Stimulated activated CD4-positive, alpha-beta T cell treated with anti-CD3 and anti-CD28 coated beads, Interleukin-4, amount 100 ng/mL, for 24 hours (primary cell): ENCODE measurements at regions not wholly inside any gene's neighbourhood (a gene's known extent, or its start where the extent isn't known, plus 50 kb on each side); places are given as distances from the start of the nearest gene placed in this dataset.
"Not testable (repeated sequence)": the region's sequence is repeated elsewhere in the genome, so short reads cannot be mapped to it uniquely, and the experiment has no call there.

Source experiments
- DNase-seq: peaks from one replicate; pipeline ENCODE4 v3.0.0-alpha.2; 2020

GRCh38 chr11:86749821-86750401 lies 50.4 kb upstream of the PRSS23 start:
- no peak for DNase-seq

- no peak for DNase-seq
Measured at GRCh38 chr11:86749376-86749775, 51.0 kb upstream of the PRSS23 start.

GRCh38 chr11:86748296-86748695 lies 52.0 kb upstream of the PRSS23 start:
- DNase-seq: no peak

- no peak for DNase-seq
Measured at GRCh38 chr11:86747801-86748200, 52.5 kb upstream of the PRSS23 start.

GRCh38 chr11:86746514-86746913 lies 53.8 kb upstream of the PRSS23 start:
- no peak for DNase-seq

- no peak for DNase-seq
Measured at GRCh38 chr11:86745571-86745970, 54.8 kb upstream of the PRSS23 start.

- peak; percentile 64 for DNase-seq
Measured at GRCh38 chr11:86743223-86744118, 56.9 kb upstream of the PRSS23 start.

- DNase-seq: no peak
Measured at GRCh38 chr11:86741839-86742805, 58.2 kb upstream of the PRSS23 start.

- no peak for DNase-seq
Measured at GRCh38 chr11:86741484-86741835, 58.9 kb upstream of the PRSS23 start.

- peak; percentile 32 for DNase-seq
Measured at GRCh38 chr11:86740628-86741483, 59.5 kb upstream of the PRSS23 start.

GRCh38 chr11:86738568-86738967 lies 61.8 kb upstream of the PRSS23 start:
- DNase-seq: no peak

GRCh38 chr11:86737737-86738136 lies 62.6 kb upstream of the PRSS23 start:
- no peak for DNase-seq

- no peak for DNase-seq
Measured at GRCh38 chr11:86737230-86737629, 63.1 kb upstream of the PRSS23 start.

- DNase-seq: no peak
Measured at GRCh38 chr11:86736291-86737143, 63.8 kb upstream of the PRSS23 start.

GRCh38 chr11:86735451-86736290 lies 63.3 kb upstream of the ME3 start:
- DNase-seq: no peak

GRCh38 chr11:86732739-86733138 lies 60.3 kb upstream of the ME3 start:
- DNase-seq: not testable (repeated sequence)

- not testable (repeated sequence) for DNase-seq
Measured at GRCh38 chr11:86732286-86732685, 59.9 kb upstream of the ME3 start.

GRCh38 chr11:86729576-86729975 lies 57.2 kb upstream of the ME3 start:
- not testable (repeated sequence) for DNase-seq

GRCh38 chr11:86728562-86728961 lies 56.1 kb upstream of the ME3 start:
- DNase-seq: no peak

GRCh38 chr11:86726770-86727504 lies 54.5 kb upstream of the ME3 start:
- no peak for DNase-seq
